ELF-1 (cell line): ENCODE measurements at regions not wholly inside any gene's neighbourhood (a gene's known extent, or its start where the extent isn't known, plus 50 kb on each side); places are given as distances from the start of the nearest gene placed in this dataset.
"Not testable (repeated sequence)": the region's sequence is repeated elsewhere in the genome, so short reads cannot be mapped to it uniquely, and the experiment has no call there.

Experiments
- DNase-seq: peaks from one replicate; pipeline ENCODE4 v3.0.0-alpha.2; 2016; ENCODE audit warnings: low read depth, low spot score

DNA sequence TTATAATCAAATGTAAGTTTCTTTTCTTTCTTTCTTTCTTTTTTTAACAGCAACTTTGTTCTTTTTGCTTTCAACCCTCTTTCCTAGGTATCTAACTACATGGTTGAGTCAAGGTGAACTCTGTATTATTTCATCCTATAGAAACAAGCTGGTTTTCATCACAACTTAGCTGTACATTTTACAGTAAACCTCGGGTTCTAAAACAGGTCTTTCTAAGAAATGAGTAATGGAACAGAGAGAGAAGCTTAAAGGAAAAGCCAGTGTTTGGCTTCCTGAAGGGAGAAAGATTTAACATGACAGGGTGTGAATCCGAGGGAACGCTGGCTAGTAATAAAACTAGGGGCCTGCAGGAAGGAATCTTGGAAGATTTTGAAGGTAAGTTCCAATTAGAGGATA, 143.4 kb upstream of the ITGB1 start:
- DNase-seq = no peak

DNA sequence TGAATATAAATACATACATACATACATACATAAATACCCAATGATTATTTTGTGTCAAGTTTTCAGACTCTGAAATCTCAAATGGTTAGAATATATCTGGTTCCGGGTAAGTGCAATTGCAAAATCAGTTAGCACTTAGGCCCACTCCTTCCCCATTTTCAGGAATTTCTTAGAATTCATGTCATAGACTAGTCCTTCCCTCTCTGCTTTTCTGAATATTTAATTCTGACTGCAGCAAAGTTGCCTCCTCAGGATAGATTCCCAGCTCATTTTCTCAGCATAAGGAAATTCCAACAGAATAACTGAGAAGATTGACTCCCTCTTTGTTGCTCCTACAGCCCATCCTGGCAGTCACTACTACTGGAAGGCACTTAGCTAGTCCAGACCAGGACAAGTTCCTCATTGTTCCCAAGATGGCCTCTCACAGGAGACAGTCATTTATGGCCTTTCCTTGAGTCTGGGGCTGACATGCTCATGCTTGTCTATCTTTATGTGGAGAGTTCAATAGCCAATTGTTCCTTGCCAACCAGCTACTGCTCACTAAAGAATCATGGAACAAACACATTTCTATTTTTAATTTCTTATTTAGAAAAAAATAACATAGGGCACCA, 142.9 kb upstream of the ITGB1 start:
- no peak for DNase-seq

DNA sequence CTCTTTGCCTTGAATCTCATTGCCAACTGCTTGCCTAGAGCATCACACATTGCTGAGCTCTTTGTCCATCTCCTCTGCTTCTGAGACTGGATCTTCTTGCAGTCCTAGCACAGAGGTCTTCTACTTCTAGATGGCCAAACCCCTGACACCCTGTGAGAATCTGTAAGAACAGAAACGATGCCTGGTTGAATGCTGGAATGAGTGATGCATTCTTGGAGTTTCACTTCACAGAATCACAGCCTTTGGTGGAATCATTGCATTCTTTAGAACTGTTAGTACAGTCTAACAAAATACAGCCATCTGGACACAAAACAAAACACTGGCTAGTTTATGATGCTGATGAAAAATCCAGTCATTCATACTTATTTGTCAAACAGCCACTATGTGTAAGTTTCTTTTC, 141.7 kb upstream of the ITGB1 start:
- no peak for DNase-seq

DNA sequence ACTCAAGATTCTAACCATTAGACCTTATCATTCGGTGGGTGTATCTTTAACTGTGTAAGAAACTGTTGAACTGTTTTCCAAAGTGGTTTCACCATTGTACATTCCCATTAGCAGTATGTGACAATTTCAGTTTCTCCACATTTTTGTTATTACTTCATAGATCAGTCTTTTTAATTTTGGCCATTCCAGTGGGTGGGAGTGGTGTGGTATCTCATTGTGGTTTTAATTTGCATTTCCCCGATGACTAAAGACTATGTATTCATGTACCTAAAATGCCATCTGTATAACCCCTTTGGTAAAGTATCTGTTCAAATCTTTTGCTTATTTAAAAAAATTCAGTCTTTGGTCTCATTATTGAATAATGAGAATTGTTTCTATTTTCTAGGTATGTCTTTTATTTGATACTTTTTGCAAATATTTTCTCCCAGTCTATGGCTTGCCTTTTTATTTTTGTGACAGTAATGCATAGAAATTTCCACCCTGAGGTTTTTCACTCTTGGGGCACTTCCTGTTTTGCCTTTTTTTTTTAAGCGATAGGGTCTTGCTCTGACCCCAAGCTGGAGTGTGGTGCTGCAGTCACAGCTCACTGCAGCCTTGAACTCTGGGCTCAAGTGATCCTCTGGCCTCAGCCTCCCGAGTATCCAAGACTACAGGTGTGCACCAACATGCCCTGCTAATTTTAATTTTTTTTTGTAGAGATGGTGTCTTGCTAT, 141.1 kb upstream of the ITGB1 start:
- no peak for DNase-seq

DNA sequence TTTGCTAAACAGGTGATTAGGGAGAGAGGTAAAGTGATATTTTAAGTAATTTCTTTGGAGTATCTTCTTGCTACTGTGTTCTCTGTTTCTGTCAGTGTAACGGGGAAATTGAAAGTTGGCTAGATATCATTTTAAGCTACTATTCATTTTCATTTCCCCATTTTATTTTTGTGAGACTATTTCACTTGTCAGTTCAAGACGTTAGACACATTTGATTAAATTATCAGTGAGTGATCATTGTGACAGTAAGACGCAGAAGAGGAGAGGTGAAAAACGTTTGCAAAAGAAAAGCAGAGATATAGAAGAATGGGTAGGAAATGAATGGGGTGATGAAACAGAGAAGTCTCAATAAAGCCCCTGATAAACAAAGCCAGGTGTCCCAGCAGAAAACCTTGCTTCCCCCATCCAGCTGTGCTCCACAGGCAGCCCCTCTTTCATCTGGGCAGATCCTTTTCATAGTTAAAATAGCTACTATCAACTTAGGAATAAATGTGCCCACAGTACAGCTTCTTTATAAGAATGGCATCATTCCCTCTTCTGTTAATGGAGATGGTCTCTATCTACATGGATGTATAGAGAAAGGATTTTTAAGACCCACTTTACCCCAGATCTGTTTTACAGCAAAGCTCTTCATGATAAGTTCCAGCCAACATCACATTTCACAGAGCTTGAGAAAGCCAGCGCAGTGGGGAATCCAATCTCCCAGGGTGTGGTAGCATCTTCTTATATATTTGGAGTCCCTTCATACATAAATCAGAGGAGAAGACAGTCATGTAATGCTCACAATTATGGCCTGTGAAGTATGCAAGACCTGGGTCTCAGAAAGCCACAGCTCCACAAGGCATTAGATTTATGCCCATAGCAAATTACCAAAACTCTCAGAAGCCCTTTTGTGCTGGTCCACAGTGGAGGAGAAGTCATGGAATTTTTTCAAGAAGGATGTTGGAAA, 138.1 kb upstream of the ITGB1 start:
- DNase-seq = no peak

DNA sequence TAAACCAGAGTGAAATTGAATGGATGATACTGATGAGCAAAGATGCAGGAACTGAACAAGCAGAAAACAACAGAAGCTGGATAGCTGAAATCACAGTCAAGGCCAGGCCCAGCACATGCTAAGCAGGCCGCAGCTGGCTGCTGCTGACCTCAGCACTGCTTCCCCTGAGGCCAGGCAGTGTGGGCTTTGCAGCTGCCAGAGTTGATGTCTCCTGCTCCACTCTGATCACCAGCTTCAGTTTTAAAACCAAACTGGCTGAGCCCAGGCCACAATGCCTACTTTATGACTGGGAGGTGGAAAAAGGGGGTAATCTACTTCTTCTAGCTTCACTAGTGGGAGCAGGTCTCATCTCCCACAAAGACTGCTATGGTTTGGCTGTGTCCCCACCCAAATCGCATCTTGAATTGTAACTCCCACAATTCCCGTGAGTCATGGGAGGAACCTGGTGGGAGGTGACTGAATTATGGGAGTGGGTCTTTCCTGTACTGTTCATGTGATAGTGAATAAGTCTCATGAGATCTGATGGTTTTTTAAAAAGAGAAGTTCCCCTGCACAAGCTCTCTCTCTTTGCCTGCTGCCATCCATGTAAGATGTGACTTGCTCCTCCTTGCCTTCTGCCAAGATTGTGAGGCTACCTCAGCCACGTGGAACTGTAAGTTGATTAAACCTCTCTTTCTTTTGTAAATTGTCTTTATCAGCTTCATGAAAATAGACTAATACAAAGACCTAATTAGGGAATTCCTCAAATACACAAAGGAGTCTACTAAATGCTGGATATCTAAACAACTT, 136.4 kb upstream of the ITGB1 start:
- no peak for DNase-seq

DNA sequence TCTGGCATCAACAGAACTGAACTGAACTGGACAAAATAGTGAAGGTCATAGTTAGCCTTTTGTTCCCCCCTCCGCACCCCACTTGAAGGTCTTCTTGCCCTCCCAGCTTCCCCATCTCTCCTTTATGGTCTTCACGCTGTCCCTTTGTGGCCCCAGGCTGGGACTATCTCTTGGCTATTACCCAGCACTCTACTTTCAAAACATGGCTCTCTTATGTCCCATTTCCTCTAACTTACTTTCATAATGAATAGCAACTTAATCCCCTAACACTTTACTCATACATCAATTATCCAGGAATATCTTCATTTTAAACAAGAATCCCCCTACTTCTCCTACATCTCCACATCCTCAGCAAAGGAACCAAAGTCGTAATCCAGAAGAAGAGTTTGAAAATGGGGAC, 135.3 kb upstream of the ITGB1 start:
- DNase-seq = no peak

DNA sequence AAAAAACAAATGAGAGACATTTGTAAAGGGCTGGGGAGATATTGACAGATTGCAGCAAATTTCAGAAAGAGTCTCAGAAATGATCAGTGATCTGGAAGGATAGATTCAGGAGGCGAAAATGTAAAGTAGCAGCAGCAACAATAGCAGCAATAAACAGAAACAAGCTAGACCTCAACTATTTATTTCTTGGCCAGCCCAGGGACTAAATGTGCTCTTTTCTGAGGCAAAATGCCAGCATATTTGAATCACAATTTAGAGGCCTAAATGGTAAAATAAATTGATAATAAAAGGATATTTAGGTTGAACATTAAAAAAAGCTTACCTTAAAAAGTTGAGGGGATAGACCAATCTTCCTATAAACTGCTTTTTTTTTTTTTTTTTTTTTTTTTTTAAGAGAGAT, 134.6 kb upstream of the ITGB1 start:
- DNase-seq = no peak

DNA sequence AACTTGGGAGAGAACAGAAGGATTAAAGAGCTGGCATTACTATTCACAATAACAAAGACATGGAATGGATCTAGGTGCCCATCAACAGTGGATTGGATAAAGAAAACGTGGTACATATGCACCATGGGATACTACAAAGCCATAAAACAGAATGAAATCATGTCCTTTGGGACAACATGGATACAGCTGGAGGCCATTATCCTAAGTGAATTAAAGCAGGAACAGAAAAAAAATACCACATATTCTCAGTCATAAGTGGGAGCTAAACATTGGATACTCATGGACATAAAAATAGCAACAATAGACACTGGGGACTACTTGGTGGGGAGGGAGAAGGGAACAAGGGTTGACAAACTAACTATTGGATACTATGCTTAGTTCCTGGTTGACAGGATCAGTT, 133.2 kb upstream of the ITGB1 start:
- no peak for DNase-seq

DNA sequence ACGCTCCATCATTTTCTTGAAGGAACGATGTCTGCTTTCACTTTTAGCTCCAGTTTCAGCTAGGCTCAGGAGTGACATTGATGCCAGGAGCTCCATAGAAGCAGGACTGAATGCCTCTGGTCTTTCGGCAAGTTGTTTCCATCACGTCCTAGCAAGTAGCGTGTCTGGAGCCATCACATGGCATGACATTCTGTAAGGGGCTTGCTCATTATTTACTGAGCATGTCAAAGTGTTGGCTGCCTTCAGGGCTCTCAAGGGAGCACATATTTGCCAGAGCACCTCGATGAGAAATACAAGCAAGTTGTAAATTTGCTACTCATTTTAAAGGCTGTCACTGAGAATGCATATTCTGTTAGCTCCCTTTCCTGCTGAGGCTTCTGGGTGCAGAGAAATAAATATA, 131.0 kb upstream of the ITGB1 start:
- no peak for DNase-seq

DNA sequence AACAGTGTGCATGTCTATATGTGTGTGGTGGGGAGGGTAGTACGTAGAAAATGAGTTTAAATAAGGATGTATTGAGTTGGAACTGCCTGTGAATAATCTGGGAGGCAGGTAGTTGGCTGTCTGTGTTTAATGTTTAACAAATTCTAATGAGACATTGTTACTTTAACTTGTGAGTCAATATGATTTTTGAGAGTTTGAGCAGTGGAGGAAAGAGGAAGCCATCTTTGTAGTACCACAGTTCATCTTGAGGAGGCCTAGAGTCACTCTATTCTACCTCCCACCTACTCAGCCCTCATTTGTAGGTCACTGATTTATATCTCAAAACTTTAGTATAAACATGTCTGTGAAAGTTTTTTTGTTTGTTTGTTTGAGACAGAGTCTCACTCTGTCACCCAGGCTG, 129.9 kb upstream of the ITGB1 start:
- no peak for DNase-seq

DNA sequence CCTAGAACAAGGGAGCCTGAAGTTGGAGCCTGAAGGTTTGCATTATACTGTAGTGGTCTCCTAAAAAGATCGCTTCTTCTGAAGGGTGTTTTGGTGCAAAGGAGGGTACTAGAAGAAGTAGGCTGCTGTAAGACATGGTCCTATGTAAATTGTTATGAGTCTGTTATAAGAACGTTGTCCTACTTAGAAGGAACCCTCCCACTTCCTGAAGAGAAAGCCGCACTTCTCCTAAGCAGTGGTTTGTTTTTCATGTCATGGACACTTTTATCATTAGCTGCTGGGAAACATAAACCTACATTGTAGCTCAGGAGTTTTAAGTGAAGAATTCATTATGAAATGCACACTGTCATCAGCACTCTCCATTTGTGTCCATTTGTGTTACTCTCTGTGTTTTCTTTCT, 129.1 kb upstream of the ITGB1 start:
- no peak for DNase-seq

DNA sequence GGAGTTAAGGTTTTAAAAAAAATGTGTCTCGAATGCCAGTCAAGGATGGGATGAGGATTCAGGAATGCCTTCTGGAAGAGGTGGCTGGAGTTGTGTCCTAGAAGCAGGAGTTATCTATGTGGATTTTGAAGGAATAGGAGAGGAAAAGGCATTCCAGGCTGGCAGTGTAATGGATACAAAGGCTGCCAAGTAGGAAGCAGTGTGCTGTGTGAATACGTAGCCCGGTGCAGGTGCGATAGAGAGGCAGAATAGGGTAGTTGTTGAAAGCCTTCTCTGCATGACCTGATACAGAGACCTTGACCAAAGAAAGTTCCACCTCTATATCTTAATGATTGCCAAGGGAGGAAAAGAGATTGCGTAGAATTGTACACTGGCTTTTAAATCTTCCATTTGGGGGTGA, 128.1 kb upstream of the ITGB1 start:
- DNase-seq = no peak

DNA sequence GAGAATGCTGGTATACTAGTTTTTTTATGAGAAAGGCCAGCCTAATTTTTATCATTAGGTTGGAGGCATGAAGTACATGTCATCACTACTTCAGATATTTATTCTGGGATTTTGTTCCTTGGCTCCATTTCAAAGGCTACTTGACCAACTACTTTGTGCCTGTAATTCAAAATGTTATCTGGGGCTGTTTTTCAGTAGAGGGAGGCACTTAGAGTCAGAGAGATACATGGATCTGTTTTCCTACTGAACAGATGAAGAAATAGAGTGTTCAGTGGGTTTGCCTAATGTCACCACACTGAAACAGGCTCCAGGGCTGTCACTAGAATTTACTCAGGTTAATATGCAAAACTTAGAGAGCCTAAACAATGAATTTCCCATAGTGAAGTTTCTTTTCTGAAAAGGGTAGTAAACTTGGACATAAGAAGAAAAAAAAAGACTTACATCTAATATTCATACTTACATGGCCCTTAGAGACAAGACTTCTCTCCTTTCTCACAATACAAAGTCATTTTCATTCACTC, 127.3 kb upstream of the ITGB1 start:
- DNase-seq = no peak

DNA sequence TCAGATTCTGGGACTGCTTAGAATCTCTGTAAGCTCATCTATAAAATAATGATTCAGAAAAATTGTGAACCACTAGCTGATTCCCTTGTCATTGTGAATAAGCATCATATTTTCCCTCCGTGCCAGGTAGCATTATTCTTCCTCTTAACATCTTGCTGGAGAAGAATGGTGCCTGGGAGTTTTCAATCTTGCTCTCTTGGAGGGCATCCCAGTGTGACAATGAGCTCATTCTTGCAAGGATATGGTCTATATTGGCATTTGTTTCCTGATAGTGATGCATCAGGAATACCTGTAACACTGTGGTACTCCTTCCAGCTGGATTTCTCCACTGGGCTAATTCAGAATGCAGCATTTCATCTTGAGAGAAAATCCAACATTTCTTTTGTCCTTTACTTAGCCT, 126.4 kb upstream of the ITGB1 start:
- no peak for DNase-seq

DNA sequence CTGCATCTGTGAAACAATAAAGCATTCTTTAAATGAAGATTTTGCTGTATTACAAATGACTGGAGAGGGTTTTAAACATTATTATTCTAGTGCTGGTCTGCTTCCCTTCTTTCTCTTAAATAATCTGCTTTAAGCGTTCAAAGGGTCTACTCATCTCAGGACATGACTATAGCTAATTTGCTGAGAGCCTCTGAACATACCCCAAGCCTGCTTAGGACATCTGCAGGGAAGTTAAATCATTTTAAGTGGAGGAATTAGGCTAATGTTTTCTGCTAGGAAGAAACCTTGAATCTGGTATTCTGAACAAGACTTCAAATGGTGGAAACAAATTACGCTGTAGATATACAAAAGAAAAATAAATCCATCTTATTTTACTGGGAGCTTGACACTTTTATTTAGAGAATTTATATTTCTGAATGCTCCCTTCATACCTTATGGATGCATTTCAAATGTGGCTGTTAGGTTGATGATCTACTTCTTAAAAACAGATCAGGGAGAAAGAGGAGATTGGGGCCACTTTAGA, 124.4 kb upstream of the ITGB1 start:
- no peak for DNase-seq

DNA sequence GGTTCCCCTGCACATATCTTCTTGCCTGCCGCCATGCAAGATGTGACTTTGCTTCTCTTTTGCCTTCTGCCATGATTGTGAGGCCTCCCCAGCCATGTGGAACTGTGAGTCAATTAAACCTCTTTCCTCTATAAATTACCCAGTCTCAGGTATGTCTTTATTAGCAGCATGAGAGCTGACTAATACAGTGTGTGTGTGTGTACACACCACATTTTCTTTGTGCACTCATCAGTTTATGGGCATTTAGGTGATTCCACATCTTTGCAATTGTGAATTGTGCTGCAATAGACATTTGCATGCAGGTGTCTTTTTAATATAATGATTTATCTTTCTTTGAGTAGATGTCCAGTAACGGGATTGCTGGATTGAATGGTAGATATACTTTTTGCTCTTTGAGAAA, 122.4 kb upstream of the ITGB1 start:
- DNase-seq = not testable (repeated sequence)

DNA sequence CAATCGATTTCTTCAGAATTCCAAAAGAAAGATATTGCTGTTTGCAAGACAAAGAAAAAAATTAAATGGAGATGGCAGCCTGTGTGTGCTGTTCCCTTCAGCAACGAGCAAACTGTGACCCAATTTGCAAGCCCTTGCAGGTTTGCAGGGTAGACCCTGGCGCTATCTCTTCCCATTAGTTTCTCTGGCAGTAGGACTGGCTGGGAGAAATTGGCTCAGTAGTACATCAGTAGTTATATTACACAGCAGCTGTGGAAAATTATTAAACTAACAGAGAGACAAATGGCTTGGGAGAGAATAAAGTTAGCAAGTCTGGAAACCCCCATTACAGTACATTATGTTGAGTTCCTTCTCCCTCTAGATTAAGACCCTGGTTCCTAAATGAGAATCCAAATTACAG, 116.4 kb upstream of the ITGB1 start:
- DNase-seq = no peak

DNA sequence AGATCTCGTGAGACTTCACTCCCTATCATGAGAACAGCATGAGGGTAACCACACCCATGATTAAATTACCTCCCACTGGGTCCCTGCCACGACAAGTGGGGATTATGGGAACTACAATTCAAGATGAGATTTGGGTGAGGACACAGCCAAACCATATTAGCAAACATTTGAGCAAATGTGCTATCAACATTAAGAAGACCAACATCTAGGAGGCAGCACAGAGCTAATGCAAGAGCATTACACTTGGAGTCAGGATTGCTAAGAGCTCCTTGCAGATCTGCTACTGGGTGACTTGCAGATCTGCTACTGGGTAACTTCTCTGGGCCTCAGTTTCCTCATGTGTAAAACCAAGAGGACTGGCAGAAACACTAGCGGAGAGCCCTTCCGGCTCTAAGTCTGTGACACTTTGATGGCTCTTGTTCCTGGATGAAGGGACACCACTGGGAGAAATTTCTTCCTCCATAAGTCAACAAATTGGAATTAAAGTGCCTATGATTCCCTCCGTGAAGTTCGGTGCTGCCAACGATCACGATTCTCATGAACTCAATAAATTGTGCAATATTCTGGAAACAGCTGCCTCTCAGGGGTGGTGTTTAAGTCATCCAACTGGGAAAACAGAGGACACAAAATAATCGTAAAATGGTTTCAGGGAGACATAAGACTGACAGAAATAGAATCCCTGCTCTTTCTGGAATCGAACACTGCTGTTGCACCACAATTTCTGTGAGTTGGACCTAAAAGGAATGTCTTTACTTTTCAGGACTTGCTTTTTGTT, 115.8 kb upstream of the ITGB1 start:
- no peak for DNase-seq

DNA sequence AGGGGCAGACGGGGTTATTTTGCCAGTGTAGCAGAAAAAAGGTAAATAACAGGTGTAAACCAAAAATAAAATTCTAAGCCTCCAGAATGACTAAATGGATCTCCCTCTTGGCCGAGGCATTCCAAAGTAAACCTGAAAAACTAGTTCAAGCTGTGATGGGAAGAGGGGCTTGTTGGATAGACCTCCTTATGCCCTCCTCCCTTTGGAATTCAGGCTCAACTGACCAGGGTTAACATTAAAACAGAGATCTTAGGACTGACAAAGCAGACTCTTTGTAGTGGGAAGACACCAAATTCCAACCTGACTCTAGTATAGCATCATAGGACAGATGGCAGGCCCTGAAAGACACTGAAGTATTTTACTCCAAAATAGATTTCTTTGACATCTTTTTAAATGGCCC, 113.8 kb upstream of the ITGB1 start:
- peak; percentile 82 for DNase-seq

DNA sequence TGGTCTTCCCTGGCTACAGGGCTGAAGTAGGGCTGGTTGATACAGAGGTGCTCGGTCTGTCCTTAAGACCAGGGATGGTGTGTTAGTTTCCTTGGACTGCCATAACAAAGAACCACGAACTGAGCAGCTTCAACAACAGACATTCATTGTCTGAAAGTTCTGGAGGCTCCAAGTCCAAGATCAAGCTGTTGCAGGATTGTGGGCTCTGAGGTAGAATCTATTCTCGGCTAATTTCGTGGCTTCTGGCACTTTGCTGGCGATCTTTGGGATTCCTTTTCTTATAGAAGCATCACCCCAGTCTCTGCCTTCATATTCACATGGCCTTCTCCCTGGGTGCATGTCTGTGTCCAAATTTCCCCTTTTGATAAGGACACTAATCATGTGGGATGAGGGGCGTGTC, 112.1 kb upstream of the ITGB1 start:
- DNase-seq = no peak
